ENCODE measurements at regions not wholly inside any gene's neighbourhood (a gene's known extent, or its start where the extent isn't known, plus 50 kb on each side); places are given as distances from the start of the nearest gene placed in this dataset.

GRCh38 chr7:81430761-81431160 is 339.1 kb downstream of the HGF start:
- peaks cover 0 to 8% (median 2%) of the 10 kb centered on the region in 11 donors for H3K9me3 Mint-ChIP-seq
- H3K27me3 Mint-ChIP-seq = no peaks in the 10 kb centered on the region
- H3K4me3 Mint-ChIP-seq = no peak overlapping the region
- Histone ChIP-seq H3K27me3 (ENCODE audit: control insufficient read depth in 2 of 2, insufficient read depth in 2 of 2, low read length in 2 of 2) (no peaks in the 10 kb centered on the region), H3K36me3 (ENCODE audit: control insufficient read depth in 2 of 3, insufficient read depth in 3 of 3, low read length in 3 of 3) (no peaks in the 10 kb centered on the region), H3K4me3 (ENCODE audit: low read length) (no peak overlapping the region), H3K27ac (ENCODE audit: low read depth, low read length) (no peak overlapping the region), H3K9me3 (ENCODE audit: control insufficient read depth in 2 of 3, low read length in 3 of 3) (no peaks in the 10 kb centered on the region), H3K4me1 (ENCODE audit: control insufficient read depth in 2 of 2, insufficient read depth in 2 of 2, low read length in 2 of 2) (no peaks in the 10 kb centered on the region)
- no peak for ATAC-seq
- no peaks in the 10 kb centered on the region for H3K36me3 Mint-ChIP-seq
- POLR2A ChIA-PET = no interaction called here
- intact Hi-C loops (cut with micrococcal nuclease) = no loop called here
- CTCF ChIA-PET = no interaction called here
- no peaks in the 10 kb centered on the region for H3K4me1 Mint-ChIP-seq
- DNase-seq = no peak
- no peak overlapping the region for H3K27ac Mint-ChIP-seq

GRCh38 chr7:81430150-81430549 is 339.7 kb downstream of the HGF start:
- Mint-ChIP-seq H3K27ac (no peak overlapping the region), H3K4me1 (no peaks in the 10 kb centered on the region), H3K36me3 (no peaks in the 10 kb centered on the region), H3K4me3 (no peak overlapping the region), H3K9me3 (peaks cover 0 to 9% (median 5%) of the 10 kb centered on the region in 11 donors), H3K27me3 (no peaks in the 10 kb centered on the region)
- POLR2A ChIA-PET = no interaction called here
- no peaks in the 10 kb centered on the region for H3K36me3 ChIP-seq (ENCODE audit: control insufficient read depth in 2 of 3, insufficient read depth in 3 of 3, low read length in 3 of 3)
- H3K4me1 ChIP-seq (ENCODE audit: control insufficient read depth in 2 of 2, insufficient read depth in 2 of 2, low read length in 2 of 2) = no peaks in the 10 kb centered on the region
- H3K4me3 ChIP-seq (ENCODE audit: low read length) = no peak overlapping the region
- no peaks in the 10 kb centered on the region for H3K27me3 ChIP-seq (ENCODE audit: control insufficient read depth in 2 of 2, insufficient read depth in 2 of 2, low read length in 2 of 2)
- intact Hi-C loops (cut with micrococcal nuclease) = no loop called here
- H3K9me3 ChIP-seq (ENCODE audit: control insufficient read depth in 2 of 3, low read length in 3 of 3) = no peaks in the 10 kb centered on the region
- DNase-seq (no peak), ATAC-seq (no peak)
- CTCF ChIA-PET = no interaction called here
- H3K27ac ChIP-seq (ENCODE audit: low read depth, low read length) = no peak overlapping the region

GRCh38 chr7:81427461-81427860 is 342.4 kb downstream of the HGF start:
- no peak overlapping the region for H3K4me3 ChIP-seq (ENCODE audit: low read length)
- no peak for ATAC-seq
- no peaks in the 10 kb centered on the region for H3K27me3 Mint-ChIP-seq

GRCh38 chr7:81420526-81421226 is 349.2 kb downstream of the HGF start:
- H3K36me3 ChIP-seq (ENCODE audit: control insufficient read depth in 2 of 3, insufficient read depth in 3 of 3, low read length in 3 of 3) = no peaks in the 10 kb centered on the region
- no peak overlapping the region for H3K4me3 Mint-ChIP-seq
- H3K27me3 ChIP-seq (ENCODE audit: control insufficient read depth in 2 of 2, insufficient read depth in 2 of 2, low read length in 2 of 2) = no peaks in the 10 kb centered on the region
- POLR2A ChIA-PET = no interaction called here
- H3K27me3 Mint-ChIP-seq = no peaks in the 10 kb centered on the region
- DNase-seq (no peak), ATAC-seq (no peak)
- H3K9me3 Mint-ChIP-seq = peaks cover 0 to 11% (median 5%) of the 10 kb centered on the region in 11 donors
- H3K4me1 Mint-ChIP-seq = peaks cover 0 to 2% (median 0%) of the 10 kb centered on the region in 7 donors
- intact Hi-C loops (cut with micrococcal nuclease) = no loop called here
- no peaks in the 10 kb centered on the region for H3K4me1 ChIP-seq (ENCODE audit: control insufficient read depth in 2 of 2, insufficient read depth in 2 of 2, low read length in 2 of 2)
- no peak overlapping the region for H3K27ac Mint-ChIP-seq
- no peak overlapping the region for H3K4me3 ChIP-seq (ENCODE audit: low read length)
- no peaks in the 10 kb centered on the region for H3K36me3 Mint-ChIP-seq
- H3K27ac ChIP-seq (ENCODE audit: low read depth, low read length) = no peak overlapping the region
- CTCF ChIA-PET = no interaction called here
- no peaks in the 10 kb centered on the region for H3K9me3 ChIP-seq (ENCODE audit: control insufficient read depth in 2 of 3, low read length in 3 of 3)

More at GRCh38 chr7:81427461-81427860, 342.4 kb downstream of the HGF start:
- no peaks in the 10 kb centered on the region for H3K36me3 ChIP-seq (ENCODE audit: control insufficient read depth in 2 of 3, insufficient read depth in 3 of 3, low read length in 3 of 3)
- no peaks in the 10 kb centered on the region for H3K4me1 ChIP-seq (ENCODE audit: control insufficient read depth in 2 of 2, insufficient read depth in 2 of 2, low read length in 2 of 2)
- no peaks in the 10 kb centered on the region for H3K36me3 Mint-ChIP-seq
- no peaks in the 10 kb centered on the region for H3K9me3 ChIP-seq (ENCODE audit: control insufficient read depth in 2 of 3, low read length in 3 of 3)
- CTCF ChIA-PET = no interaction called here
- peaks cover 0 to 10% (median 5%) of the 10 kb centered on the region in 11 donors for H3K9me3 Mint-ChIP-seq
- no peak overlapping the region for H3K27ac ChIP-seq (ENCODE audit: low read depth, low read length)
- no peak overlapping the region for H3K4me3 Mint-ChIP-seq
- no peaks in the 10 kb centered on the region for H3K4me1 Mint-ChIP-seq
- no peak for DNase-seq
- POLR2A ChIA-PET = no interaction called here
- no peak overlapping the region for H3K27ac Mint-ChIP-seq
- no peaks in the 10 kb centered on the region for H3K27me3 ChIP-seq (ENCODE audit: control insufficient read depth in 2 of 2, insufficient read depth in 2 of 2, low read length in 2 of 2)
- intact Hi-C loops (cut with micrococcal nuclease) = no loop called here

GRCh38 chr7:81419731-81420130 is 350.1 kb downstream of the HGF start:
- intact Hi-C loops (cut with micrococcal nuclease) = no loop called here
- H3K27ac Mint-ChIP-seq = no peak overlapping the region
- Histone ChIP-seq H3K4me1 (ENCODE audit: control insufficient read depth in 2 of 2, insufficient read depth in 2 of 2, low read length in 2 of 2) (no peaks in the 10 kb centered on the region), H3K27me3 (ENCODE audit: control insufficient read depth in 2 of 2, insufficient read depth in 2 of 2, low read length in 2 of 2) (no peaks in the 10 kb centered on the region), H3K27ac (ENCODE audit: low read depth, low read length) (no peak overlapping the region), H3K9me3 (ENCODE audit: control insufficient read depth in 2 of 3, low read length in 3 of 3) (no peaks in the 10 kb centered on the region), H3K36me3 (ENCODE audit: control insufficient read depth in 2 of 3, insufficient read depth in 3 of 3, low read length in 3 of 3) (no peaks in the 10 kb centered on the region), H3K4me3 (ENCODE audit: low read length) (no peak overlapping the region)
- no peaks in the 10 kb centered on the region for H3K27me3 Mint-ChIP-seq
- H3K9me3 Mint-ChIP-seq = peaks cover 0 to 9% (median 0%) of the 10 kb centered on the region in 11 donors
- H3K4me1 Mint-ChIP-seq = peaks cover 0 to 2% (median 0%) of the 10 kb centered on the region in 7 donors
- POLR2A ChIA-PET = no interaction called here
- DNase-seq (no peak), ATAC-seq (no peak)
- H3K36me3 Mint-ChIP-seq = no peaks in the 10 kb centered on the region
- CTCF ChIA-PET = no interaction called here
- no peak overlapping the region for H3K4me3 Mint-ChIP-seq

GRCh38 chr7:81416659-81417058 is 353.2 kb downstream of the HGF start:
- Mint-ChIP-seq H3K27me3 (no peaks in the 10 kb centered on the region), H3K36me3 (no peaks in the 10 kb centered on the region), H3K4me1 (peaks cover 0 to 2% (median 0%) of the 10 kb centered on the region in 7 donors), H3K4me3 (no peak overlapping the region), H3K9me3 (peaks cover 0 to 10% (median 1%) of the 10 kb centered on the region in 11 donors), H3K27ac (no peak overlapping the region)
- ChIA-PET CTCF (no interaction called here), POLR2A (no interaction called here)
- intact Hi-C loops (cut with micrococcal nuclease) = no loop called here
- Histone ChIP-seq H3K4me1 (ENCODE audit: control insufficient read depth in 2 of 2, insufficient read depth in 2 of 2, low read length in 2 of 2) (no peaks in the 10 kb centered on the region), H3K36me3 (ENCODE audit: control insufficient read depth in 2 of 3, insufficient read depth in 3 of 3, low read length in 3 of 3) (no peaks in the 10 kb centered on the region), H3K27ac (ENCODE audit: low read depth, low read length) (no peak overlapping the region), H3K9me3 (ENCODE audit: control insufficient read depth in 2 of 3, low read length in 3 of 3) (no peaks in the 10 kb centered on the region), H3K27me3 (ENCODE audit: control insufficient read depth in 2 of 2, insufficient read depth in 2 of 2, low read length in 2 of 2) (no peaks in the 10 kb centered on the region), H3K4me3 (ENCODE audit: low read length) (no peak overlapping the region)
- ATAC-seq = no peak
- DNase-seq = no peak

- H3K4me3 Mint-ChIP-seq = no peak overlapping the region
- no peak for ATAC-seq
- ChIA-PET POLR2A (no interaction called here), CTCF (no interaction called here)
- no peaks in the 10 kb centered on the region for H3K36me3 Mint-ChIP-seq
- Histone ChIP-seq H3K36me3 (ENCODE audit: control insufficient read depth in 2 of 3, insufficient read depth in 3 of 3, low read length in 3 of 3) (no peaks in the 10 kb centered on the region), H3K27ac (ENCODE audit: low read depth, low read length) (no peak overlapping the region), H3K9me3 (ENCODE audit: control insufficient read depth in 2 of 3, low read length in 3 of 3) (no peaks in the 10 kb centered on the region), H3K4me1 (ENCODE audit: control insufficient read depth in 2 of 2, insufficient read depth in 2 of 2, low read length in 2 of 2) (no peaks in the 10 kb centered on the region), H3K27me3 (ENCODE audit: control insufficient read depth in 2 of 2, insufficient read depth in 2 of 2, low read length in 2 of 2) (no peaks in the 10 kb centered on the region), H3K4me3 (ENCODE audit: low read length) (no peak overlapping the region)
- no peak overlapping the region for H3K27ac Mint-ChIP-seq
- DNase-seq = no peak
- no peaks in the 10 kb centered on the region for H3K27me3 Mint-ChIP-seq
- peaks cover 0 to 18% (median 2%) of the 10 kb centered on the region in 11 donors for H3K9me3 Mint-ChIP-seq
- intact Hi-C loops (cut with micrococcal nuclease) = no loop called here
- H3K4me1 Mint-ChIP-seq = no peaks in the 10 kb centered on the region
Observed at GRCh38 chr7:81415181-81415580, 354.7 kb downstream of the HGF start.

Data from naive thymus-derived CD4-positive, alpha-beta T cell (primary cell).